Gastroesophageal sphincter (tissue), 3 donors: ENCODE measurements at regions not wholly inside any gene's neighbourhood (a gene's known extent, or its start where the extent isn't known, plus 50 kb on each side); places are given as distances from the start of the nearest gene placed in this dataset.

ENCODE experiments used
- CTCF ChIP-seq, 4 experiments: fragments of 200-600 bp in 2 of 4; fragments of 450-650 bp in 2 of 4; sonication (generic) in 1 of 4; IDR thresholded peaks; one replicate each; pipeline ENCODE4 v1.5.1; 2017 to 2019; ENCODE audit warnings: antibody characterized with exemption in 4 of 4, mild to moderate bottlenecking in 2 of 4, moderate library complexity in 2 of 4
- POLR2A ChIP-seq, 2 donors: fragments of 450-650 bp; IDR thresholded peaks; one replicate each; pipeline ENCODE4 v1.6.1; 2017; ENCODE audit warnings: antibody characterized with exemption in 2 of 2, mild to moderate bottlenecking in 2 of 2, moderate library complexity in 1 of 2
- POLR2AphosphoS5 ChIP-seq: sonication (generic); formaldehyde crosslinking; IDR thresholded peaks from one replicate; pipeline ENCODE4 v1.6.1; 2017; ENCODE audit warnings: antibody characterized with exemption

GRCh38 chr15:79213650-79214049 is 68.9 kb upstream of the ANKRD34C start:
- TF ChIP-seq CTCF (IDR thresholded peaks at IDR 0.05) (no peak), POLR2A (IDR thresholded peaks at IDR 0.05) (no peak), POLR2AphosphoS5 (no peak)
